CD4-positive, alpha-beta T cell treated with Interleukin-4 for 4 hours (primary cell): ENCODE measurements at regions not wholly inside any gene's neighbourhood (a gene's known extent, or its start where the extent isn't known, plus 50 kb on each side); places are given as distances from the start of the nearest gene placed in this dataset.

ENCODE experiments used
- DNase-seq: peaks from one replicate; pipeline ENCODE4 v3.0.0-alpha.2; 2020

DNA sequence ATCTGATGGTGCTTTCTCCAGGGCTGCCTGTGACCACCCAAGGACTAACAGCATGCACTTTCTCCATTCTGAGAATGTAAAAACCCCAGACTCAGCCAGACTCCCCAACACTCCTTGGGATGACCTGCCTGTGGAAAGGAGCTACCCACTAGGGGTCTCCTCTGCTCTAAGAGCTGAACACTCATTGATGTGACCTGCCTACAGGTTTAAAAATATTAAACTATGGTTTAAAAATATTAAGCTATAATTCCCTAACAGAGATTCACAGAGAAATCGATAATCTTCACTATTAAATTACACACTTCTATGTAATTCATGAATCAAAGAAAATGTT lies 696.2 kb upstream of the SLITRK5 start:
- no peak for DNase-seq

DNA sequence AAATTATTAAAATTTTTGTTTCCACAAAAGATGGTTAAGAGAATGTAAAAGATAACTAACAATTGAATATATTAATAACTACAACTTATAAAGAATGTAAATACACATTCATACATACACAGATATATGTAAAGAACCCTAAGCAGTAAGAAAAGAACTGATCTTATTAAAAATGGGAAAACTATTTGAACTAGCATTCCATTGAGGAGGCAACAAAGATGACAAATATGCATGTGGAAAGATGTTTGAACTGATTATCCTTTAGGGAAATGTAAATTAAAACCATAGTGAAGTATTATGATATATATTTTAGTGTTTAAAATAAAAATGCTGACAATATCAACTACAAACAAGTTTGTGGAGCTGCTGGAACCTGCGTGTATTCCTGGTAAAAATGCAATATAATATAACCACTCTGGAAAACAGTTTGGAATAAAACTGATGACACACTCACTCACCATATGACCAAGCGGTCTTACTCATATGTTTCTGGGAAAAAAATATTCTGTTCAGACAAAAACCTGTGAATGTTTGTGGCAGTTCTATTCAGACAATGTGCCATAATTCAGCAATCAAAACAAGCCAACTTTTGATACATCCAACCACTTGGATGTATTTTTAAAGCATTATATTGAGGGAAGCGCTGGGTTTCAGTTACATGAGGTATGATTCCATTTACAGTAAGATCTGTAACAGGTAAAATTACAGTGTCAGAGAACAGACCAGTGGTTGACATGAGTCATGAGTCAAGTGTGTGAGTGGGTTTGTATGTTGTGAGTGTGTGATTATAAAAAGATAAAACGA lies 694.4 kb upstream of the SLITRK5 start:
- DNase-seq: no peak

DNA sequence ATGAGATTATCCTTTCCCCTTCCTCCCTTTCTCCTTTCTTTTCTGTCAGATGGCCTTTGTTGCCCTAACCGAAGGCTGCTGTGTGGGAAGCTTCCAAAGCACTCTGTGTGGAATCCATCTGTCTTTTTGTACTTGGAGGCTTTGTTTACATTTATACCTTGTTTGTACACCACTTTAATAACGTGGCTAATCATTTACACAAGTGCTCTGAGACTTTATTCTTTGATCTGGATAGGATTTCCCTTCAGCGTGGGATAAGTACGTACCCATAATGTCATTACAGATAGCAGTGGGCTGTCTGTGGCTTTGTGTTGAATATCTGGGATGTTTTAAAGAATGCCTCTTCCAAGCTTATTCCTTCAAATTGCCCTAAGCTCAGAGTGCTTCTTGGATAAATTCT lies 684.7 kb upstream of the SLITRK5 start:
- DNase-seq: no peak

DNA sequence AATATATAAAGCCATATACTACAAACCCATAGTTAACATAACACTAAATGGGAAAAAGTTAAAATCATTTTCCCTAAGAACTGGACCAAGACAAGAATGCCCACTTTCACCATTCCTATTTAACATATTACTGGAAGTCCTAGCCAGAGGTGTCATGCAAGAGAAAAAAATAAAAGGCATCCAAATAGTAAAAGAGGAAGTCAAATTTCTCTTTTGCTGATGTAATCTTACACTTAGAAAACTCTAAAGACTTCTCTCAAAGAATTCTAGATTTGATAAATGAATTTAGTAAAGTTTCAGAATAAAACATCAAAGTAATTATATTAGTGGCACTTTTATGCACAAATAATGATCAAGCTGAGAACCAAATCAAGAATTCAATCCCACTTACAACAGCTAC lies 678.9 kb upstream of the SLITRK5 start:
- DNase-seq: no peak

DNA sequence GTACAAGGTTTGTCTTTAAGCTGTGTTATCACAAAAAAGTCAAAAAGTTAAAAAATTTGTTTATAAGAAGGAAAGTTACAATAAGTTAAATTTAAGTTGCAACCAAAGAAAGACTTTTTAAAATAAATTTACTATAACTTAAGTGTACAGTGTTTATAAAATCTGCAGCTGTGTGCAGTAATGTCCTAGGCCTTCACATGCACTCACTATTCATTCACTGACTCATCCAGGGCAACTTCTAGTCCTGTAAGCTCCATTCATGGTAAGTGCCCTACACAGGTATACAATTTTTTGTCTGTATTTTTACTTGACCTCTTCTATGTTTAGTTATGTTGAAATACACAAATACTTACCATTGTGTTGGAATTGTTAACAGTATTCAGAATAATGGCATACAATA lies 667.9 kb upstream of the SLITRK5 start:
- no peak for DNase-seq

DNA sequence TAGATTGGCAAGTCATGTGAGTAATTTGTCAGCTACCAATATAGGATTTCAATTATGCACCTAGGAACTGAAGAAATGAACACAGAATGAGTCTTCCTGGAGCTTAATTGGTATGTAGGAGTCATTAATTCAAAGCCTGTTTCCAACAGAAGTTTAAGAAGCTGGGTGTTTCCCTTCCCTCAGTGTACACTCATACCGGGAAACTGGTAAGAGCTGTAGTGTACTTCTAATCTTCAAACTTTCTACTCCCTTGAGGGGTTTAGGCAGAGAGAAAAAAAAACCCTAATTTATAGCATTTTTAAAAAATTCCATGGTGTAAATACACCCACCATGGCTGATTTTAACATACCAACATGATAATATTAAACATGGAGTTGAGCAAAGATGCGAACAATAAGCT lies 665.7 kb upstream of the SLITRK5 start:
- no peak for DNase-seq

DNA sequence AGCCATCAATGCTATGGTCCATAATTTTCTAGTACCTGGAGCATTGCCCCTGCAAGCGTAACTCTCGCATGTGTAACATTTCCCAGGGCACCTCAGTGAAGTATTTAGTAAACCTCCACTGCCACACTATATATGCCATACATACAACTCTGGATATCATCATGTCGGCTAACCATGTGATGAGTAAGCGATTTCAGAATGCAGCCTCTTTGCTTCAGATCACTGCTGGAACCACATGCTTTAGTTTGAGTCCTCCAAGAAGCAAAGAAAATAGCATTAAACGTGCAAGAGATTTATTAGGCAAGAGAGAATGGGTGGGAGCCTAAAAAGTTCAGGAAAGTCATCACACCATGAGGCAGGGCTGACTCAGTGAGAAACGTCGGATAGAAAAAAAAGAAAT lies 635.6 kb upstream of the SLITRK5 start:
- no peak for DNase-seq

DNA sequence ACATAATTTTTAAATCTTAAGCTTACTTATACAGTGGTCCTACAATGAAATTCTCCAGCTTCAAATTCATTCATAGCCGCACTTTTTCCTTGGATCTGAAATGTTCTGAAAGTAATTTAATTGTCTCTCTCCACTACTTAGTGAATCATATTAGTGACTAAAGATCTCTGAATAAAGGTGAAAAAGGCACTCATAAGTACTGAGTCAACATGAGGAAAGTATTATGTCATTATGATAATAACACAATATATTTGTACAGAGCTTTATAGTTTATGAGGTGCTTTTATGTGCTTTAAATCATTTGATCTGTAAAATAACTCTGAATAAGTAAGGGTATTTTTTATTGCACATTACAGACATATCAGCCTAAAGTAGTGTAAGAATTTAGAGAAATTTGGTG lies 628.2 kb upstream of the SLITRK5 start:
- no peak for DNase-seq

DNA sequence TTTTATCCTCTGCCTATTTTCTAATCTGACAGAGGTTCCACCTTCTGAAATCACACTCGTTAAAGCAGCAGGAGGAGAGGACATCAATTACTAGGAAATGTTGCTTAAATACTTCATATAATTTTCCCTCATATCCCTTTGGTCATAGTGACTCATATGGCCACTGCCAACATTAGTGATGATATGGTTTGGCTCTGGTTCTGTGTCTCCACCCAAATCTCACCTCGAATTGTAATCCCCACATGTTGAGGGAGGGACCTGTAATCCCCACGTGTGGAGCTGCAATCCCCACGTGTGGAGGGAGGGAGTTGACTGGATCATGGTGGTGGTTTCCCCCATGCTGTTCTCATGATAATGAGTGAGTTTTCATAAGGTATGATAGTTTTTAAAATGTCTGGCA lies 618.4 kb upstream of the SLITRK5 start:
- no peak for DNase-seq

DNA sequence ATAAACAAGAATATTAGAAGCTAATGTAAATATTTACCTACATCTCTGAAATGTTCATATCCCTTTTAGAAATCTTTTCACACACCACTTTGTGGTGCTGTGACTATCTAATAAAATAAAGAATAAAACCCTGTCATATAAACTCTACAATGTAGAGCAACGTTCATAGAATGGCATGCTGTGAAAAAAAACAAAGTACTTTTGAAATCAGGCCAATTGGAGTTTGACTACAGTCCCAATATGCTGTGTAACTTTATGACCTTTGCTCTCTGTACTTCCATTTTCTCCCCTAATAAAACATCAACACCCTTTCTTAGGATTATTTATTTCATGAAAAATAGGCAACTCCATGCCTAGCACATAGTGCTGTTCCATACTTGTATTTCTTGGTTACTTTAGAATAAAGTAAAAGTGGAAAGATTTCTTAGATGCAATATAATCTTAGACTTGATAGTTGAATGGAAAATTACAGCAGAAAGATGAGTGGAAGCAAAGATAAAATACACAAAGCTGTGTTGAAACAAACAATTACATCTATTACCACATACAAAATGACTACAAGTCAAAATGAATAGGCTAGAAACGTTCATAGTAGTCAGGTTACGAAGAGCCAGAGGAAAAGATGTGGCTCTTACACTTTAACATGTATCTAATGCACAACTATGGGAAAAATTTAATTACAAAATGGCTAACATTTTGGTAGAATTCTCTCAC lies 613.2 kb upstream of the SLITRK5 start:
- no peak for DNase-seq

DNA sequence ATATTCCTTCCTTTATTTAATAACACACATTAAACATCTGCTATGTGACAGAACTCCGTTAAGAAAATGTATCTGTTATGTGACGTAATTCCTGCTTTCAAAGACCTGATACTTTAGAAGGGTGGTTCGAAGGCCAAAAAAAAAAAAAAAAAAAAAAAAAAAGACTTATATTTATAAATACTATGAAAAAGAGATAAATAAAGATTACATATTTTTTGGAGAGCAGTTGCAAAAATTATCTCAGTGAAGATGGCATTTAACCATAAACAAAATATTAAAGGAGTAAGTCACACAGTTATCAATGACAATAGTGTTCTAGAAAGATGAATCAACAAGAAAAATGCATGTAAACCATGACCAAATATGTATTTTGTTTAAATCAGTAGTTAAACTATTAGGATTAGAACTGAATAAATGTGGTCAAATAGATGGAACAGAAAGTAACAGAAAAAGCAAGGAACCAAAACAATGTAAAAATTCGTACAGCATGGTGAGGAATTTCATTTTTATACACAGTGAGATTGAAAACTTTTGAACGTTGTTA lies 612.3 kb upstream of the SLITRK5 start:
- DNase-seq: no peak

DNA sequence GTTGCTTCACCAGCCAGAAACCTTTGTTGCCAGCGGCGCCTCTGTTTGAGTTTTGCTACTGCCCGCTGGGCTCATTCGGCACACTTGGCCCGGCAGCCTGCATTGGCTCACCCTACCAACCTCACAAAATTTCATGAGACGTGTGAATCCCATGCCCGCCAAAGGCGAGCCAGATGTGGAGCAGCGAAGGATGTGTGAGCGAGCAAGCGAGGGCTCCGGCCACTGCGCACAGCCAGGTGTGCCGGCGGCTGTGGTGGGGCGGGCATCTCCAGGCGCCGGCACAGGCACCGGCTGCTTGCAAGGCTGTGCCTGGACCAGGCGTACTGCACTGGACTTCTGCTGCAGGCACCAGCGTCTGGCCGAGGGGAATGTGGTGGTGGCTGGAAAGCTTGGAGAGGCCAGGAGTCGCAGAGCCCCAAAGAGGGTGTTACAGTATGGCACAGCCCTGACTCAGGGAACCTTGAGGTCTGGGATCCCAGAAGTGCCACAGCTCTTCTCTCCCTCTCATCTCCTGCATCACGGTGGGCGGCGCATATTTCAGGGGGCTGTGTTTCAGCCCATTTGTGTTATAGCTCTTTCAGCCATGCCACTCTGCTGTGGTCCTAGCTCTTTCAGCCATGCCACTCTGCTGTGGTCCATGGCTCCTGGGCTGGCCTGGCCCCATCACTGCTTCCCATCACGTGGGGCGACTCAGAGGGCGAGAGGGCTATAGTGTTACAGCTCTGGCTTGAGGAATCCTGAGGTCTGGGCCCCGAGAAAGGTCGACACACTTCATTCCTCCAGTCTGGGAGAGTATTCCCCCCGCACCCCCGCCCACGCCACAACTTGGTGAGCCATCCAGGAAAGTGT lies 592.0 kb upstream of the SLITRK5 start:
- DNase-seq: no peak

DNA sequence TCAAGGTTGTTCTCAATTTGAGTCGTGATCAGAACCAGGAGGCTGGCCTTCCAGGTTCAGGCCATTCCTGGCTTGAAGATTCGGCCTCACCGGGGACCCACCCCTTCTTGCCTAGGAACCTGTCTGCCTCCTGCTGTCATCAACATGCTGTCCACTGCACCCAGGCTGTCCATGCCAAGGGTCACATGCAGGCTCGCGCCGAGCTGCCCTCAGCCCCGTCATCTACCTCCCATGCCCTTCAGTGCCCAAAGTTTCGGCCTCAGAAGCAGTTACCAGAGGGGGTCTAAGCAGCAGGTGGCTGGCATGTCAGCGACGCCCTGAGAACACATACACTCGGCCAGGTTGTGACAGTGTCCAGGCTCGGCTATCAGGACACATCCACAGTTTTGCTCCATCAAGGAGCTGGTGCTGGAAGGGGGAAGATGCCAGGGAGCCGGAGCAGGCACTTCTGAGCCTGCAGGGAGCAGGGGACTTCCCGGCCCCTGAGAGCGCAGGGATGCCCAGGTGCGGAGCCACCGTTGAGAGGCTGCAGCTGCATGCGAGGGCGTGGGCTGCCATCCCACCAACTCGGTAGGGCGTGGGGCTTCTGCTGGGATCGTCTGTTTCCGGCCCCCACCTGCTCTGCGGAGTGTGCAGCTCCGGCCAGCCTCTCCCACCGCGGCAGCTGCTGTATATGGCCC lies 590.9 kb upstream of the SLITRK5 start:
- no peak for DNase-seq

DNA sequence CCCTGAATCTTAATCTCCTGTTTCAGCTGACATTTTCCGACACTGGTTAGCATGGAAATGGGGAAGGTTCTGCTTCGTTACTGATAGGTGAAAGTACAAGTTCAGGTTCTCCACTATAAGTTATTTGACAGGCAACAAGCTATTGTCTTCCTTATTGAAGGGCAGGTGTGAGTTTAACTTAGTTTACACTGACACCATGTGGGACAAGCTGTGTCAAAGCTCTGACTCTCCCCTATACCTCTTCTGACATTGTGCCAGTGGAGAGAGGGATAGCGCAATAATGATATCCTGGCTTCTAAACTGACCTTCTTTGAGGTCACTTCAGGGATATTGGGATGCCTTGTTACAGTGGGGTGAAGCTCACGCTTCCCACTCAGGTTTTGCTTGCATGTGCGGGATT lies 587.0 kb upstream of the SLITRK5 start:
- DNase-seq: no peak

DNA sequence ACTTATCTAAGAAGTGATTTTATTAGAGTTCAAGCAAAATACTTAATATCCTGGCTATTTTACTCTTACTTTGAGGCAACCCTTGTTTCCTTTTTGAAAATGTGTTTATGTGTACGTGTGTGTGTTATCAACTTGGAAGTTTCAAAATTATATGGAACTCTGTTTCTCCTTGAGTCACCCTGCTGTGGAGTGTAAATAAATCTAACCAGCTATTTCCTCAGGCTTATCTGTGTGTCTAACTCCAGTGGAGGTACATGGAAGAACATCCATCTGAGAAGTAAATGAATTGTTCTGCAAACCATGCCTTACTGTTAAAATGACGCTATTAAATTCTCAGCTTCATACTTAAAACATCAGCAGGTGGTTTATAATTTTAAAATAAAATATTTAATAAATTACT lies 583.4 kb upstream of the SLITRK5 start:
- DNase-seq: no peak

DNA sequence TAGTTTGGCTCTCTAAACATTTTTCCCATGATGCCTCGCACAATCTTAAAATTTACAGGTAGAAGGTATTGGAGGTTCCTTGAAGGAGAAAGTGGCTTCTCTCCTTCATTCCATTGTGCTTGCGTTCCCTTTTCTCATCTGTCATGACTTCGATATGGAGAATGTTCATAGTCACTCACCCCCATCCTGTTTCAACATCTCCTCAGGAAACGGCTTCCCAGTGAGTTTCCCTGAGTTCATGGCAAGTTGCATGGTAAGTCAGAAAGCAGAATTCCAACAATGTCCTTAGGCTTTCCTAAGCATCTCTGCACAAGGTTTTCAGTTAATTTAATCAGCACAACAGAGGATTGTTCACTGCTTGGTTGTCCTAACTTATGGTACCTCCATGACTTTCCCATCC lies 581.8 kb upstream of the SLITRK5 start:
- DNase-seq: no peak

DNA sequence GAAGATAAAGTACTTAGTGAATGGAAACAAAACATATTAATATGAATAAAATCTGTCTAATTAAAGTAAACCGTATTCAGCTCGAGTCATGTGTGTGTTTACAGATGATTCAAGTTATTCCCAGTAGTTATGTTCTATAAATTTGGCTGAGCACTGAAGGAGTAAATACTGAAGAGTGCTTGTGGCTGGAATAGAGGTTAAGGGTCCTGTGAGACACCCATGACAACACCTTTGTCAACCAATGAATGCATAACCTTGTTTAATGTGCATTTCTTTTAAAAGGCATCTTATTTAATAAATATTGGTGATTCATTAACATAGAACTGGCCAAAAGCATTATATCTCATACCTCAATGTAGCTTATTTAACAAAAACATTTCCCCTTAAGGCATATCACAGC lies 577.8 kb upstream of the SLITRK5 start:
- no peak for DNase-seq

DNA sequence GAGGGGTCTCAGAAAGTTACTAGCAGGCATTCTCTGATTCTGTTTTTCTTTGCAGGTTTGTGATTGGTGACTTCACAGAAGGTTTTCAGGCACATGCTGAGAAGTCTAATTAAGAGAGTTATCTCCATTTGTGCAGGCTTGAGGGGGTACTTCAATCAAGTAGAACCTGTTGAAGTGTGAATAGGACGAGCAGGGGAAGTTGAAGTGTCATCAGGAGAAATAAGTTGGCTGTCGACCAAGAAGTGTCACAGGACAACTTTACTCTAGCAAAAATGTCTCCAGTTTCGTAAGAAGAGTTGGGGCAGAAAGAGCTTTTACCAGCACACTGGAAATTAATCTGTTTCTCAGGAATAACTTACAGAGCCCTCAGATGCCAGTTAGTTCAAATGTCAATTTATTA lies 576.5 kb upstream of the SLITRK5 start:
- DNase-seq: no peak

DNA sequence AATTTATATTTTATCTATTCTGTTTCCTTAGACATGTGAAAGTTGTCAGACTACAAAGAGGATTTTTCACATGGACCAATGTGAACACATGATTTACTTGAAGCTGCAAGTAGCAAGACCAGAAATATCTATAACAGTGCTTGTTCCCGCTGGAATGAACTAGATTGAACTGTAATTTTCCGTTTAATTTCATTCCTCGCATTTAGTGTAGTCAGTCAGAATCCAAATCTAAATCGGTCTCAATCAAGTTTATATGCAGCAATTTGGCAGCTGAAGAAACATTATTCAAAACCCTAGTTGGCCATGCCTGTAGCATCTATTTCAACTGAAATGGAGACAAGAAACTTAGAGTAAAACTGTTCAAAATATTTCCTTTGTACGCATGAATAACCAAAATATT lies 570.7 kb upstream of the SLITRK5 start:
- DNase-seq: no peak

DNA sequence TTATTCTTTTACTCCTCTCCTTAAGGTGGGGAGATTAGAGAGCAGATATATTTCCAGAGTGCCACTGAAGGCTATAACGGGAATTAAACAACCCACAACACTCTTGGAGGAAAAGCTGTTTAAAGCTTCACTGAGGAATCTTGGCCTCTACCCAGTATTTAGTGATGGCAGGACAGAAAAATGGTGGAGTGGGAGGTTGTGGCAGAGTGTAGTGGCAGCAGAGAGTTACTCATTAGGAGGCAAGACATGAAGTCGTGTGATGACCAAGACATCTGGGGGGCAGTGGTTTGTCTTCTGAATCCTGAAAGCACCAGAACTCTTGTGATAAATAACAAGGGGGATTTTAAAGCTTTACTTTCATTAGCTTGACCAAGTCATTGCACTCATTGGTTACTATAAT lies 563.5 kb upstream of the SLITRK5 start:
- no peak for DNase-seq

DNA sequence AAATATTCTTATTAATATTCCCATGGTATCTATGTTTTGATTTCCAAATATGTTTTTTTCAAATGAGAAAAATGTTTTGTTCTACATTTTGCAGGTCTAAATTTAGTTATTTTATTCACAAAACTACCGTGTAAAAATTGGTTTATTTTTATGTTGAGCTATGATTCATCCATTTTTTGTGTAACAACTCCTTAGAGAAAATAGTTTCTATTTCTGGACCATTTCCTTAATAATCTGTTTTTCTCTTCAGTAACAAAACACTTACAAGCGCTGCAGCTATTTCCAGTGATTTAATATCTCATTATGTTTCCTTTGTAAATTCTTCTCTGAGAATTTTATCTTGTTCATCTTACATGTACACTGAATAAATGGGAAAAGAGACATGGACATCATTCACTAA lies 550.7 kb upstream of the SLITRK5 start:
- DNase-seq: no peak

DNA sequence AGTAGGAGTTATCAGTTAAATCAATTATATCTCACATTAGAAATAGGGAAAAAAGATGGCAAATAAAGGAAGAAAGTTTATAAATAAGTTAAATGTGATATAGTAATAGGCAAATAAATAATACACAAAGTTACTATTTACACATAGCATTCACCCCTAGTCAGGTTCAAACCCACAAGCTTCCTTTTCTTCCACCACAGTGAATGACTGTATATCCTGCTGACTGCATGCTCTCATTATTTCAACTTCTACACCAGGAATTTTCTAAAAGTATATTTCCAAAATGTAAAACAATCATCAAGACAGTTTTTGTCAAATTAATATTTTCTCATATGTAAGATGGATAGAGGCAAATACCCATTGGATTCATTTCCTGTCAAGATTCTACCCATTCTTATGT lies 548.6 kb upstream of the SLITRK5 start:
- no peak for DNase-seq
